Mucosa of descending colon (tissue), 3 donors: ENCODE measurements at regions not wholly inside any gene's neighbourhood (a gene's known extent, or its start where the extent isn't known, plus 50 kb on each side); places are given as distances from the start of the nearest gene placed in this dataset.

Experiments
- ATAC-seq: fragments of 200-7000 bp; cut with Tn5 transposase; one replicate; pipeline ENCODE4 v1.9.1; 2020; ENCODE audit warnings: mild to moderate bottlenecking, moderate library complexity
- DNase-seq, 3 donors: peaks; one replicate each; pipeline ENCODE4 v3.0.0-alpha.2; 2020
- H3K36me3 ChIP-seq: fragments of 200-600 bp; one replicate; pipeline ENCODE4 v1.8.0; 2021; ENCODE audit warnings: low read depth, mild to moderate bottlenecking
- H3K4me1 ChIP-seq: fragments of 200-600 bp; one replicate; pipeline ENCODE4 v1.8.0; 2021; ENCODE audit warnings: low read depth, mild to moderate bottlenecking
- H3K4me3 ChIP-seq: fragments of 200-600 bp; one replicate; pipeline ENCODE4 v1.8.0; 2021; ENCODE audit warnings: mild to moderate bottlenecking
- H3K9me3 ChIP-seq: fragments of 200-600 bp; one replicate; pipeline ENCODE4 v1.8.0; 2021; ENCODE audit warnings: mild to moderate bottlenecking
- intact Hi-C, 2 donors: fragments of 100-400 bp; cut with DNase I in 1 of 2; cut with micrococcal nuclease in 1 of 2; formaldehyde crosslinking; loops; one replicate each; pipeline versions ENCODE4 v1.11.0 to v1.11.1; 2022; cut with DNase I, micrococcal nuclease
- TF ChIP-seq, protein P1 (sequence below): fragments of 200-600 bp; IDR thresholded peaks from one replicate; pipeline ENCODE4 v1.8.0; 2022; ENCODE audit warnings: antibody characterized with exemption, mild to moderate bottlenecking
- donor health status: DM: no; HTN: no; CAD: no; lungs with moderate emphysema.
- donor health status: DM: no; HTN: no; CAD: no.
- donor health status: DM: no; HTN: yes; CAD: no.

DNA sequence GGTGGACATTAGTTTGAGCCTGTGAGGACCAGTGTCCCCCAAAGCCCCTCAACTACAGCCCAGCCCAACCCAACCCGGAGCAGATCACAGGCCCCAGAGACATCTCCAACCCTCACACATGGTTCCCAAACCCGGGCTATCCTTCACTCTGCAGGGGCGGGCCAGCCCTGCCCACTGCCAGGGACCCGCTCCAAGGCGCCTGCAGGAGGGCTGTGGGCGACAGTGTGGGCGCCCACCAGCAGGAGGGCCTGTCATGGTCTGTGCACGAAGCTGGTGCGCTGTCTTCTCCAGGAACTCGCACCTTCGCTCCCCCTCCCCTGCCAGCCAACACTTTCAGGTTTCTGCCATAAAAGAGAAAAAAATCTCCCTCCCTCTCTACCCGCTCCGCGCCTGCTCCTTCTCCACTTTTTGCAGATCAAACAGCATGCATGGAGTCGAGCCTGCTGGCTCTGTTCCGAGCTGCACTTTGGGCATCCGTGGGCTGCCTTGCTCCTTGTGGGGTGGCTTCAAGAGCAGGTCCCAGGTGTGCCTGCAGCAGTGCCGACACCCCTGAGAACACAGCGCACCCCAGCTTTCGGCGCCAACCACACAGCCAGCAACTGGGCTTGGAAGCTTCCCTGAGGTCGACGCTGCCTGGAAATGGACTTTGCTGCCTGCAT, 133.7 kb upstream of the PPP1R26 start:
- Histone ChIP-seq H3K36me3 (no peaks in the 10 kb centered on the region), H3K9me3 (no peaks in the 10 kb centered on the region), H3K4me3 (no peak overlapping the region), H3K4me1 (no peaks in the 10 kb centered on the region)
- no peak for DNase-seq
- no peak for ATAC-seq
- intact Hi-C loops, result loop anchor here in 1 of 2 donors (10.0 kb wide), 1 partner anchor 261 kb away; the partner anchor contains the start of gene OLFM1
- TF ChIP-seq, protein P1, sequence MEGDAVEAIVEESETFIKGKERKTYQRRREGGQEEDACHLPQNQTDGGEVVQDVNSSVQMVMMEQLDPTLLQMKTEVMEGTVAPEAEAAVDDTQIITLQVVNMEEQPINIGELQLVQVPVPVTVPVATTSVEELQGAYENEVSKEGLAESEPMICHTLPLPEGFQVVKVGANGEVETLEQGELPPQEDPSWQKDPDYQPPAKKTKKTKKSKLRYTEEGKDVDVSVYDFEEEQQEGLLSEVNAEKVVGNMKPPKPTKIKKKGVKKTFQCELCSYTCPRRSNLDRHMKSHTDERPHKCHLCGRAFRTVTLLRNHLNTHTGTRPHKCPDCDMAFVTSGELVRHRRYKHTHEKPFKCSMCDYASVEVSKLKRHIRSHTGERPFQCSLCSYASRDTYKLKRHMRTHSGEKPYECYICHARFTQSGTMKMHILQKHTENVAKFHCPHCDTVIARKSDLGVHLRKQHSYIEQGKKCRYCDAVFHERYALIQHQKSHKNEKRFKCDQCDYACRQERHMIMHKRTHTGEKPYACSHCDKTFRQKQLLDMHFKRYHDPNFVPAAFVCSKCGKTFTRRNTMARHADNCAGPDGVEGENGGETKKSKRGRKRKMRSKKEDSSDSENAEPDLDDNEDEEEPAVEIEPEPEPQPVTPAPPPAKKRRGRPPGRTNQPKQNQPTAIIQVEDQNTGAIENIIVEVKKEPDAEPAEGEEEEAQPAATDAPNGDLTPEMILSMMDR, result no peak

DNA sequence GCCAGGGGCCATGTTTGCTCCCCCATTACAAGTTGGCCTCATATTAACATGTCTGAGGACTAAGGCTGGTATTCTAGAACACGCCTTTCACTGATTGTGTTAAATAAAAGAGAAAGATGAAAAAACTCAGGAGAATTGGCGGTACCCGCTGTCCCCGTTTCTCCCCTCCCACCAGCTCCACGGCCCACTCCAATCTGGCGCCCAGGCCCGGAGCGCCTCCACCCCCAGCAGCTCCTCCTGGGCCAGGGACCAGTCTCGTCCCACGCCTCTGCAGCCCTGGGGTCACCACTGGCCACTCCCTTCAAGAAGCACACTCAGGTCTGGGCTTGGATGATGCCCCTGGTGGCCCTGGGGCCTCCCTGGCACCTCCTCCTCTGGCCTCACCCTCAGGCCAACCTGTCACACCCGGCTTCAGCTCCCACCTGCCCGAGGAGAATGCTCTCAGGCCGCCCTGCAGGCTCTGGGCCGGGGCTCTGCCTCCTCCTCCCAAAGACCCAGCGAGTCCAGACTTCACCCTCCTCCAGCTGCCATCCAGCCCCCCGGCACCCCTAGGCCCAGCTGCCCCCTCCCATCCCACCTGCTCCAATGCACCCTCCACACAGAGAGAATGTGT, 133.0 kb upstream of the PPP1R26 start:
- H3K9me3 ChIP-seq, result no peaks in the 10 kb centered on the region
- ATAC-seq (no peak), DNase-seq (peak in 1 of 3 donors; percentile 31)
- H3K4me3 ChIP-seq, result no peak overlapping the region
- no peaks in the 10 kb centered on the region for H3K4me1 ChIP-seq
- intact Hi-C loops, result loop anchor here in 1 of 2 donors (10.0 kb wide), 1 partner anchor 262 kb away; the partner anchor contains the start of gene OLFM1
- H3K36me3 ChIP-seq, result no peaks in the 10 kb centered on the region
- TF ChIP-seq, protein P1, result no peak

DNA sequence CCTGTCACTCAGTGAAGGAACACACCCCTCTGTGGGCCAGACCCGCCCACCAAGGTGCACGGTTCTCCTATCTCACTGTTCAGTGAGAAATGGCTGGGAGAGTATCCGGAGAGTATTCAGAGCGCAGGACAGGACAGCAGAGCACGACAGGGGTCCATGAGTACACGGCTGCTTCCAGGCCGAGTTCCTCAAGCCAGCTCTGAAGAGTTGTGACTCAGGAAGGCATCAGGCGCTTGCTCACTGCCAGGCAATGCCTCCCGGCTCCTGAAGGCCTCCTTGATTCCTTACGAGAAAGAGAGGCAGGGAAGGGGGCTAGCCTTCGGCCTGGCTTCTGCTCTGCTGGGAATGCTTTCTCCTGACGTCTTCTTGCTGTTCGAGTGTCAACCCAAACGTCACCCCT, 132.1 kb upstream of the PPP1R26 start:
- intact Hi-C loops, result loop anchor here in 1 of 2 donors (10.0 kb wide), 1 partner anchor 263 kb away; the partner anchor contains the start of gene OLFM1
- ATAC-seq, result no peak
- DNase-seq, result no peak
- no peaks in the 10 kb centered on the region for H3K4me1 ChIP-seq
- H3K4me3 ChIP-seq, result no peak overlapping the region
- TF ChIP-seq, protein P1, result no peak
- H3K36me3 ChIP-seq, result no peaks in the 10 kb centered on the region
- H3K9me3 ChIP-seq, result no peaks in the 10 kb centered on the region

DNA sequence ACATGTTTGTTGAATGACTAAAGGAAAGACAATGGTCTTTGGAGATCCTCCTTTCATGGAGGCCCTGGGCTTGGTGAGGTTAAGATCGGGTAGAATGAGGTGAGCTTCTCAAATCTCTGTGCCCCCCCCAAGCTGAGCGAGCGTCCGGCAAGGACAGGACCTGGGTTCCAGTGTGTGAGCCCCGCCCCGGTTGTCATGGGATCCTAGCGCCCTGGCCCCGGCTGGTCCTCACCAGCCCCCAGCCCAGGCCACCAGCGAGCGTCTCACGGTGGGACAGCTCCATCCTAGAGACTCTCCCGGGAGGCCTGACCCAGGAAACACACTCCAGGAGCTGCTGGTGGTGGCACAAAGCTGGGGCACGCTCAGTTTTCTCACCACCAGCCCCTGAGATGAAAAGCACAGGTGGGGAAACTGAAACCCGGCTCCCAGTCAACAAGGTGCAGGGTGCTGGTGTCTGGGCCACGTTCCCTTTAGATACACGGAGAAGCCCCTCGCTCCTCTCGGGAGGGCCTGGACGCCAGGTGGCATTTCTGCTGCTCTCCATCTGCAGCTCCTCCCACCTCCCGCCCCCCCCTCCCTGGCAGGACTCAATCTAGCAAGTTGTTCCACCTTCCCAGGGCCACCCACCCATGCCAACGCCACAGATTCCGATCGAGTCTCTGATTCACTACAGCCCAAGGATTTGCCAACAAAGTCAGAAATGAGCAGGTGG, 131.3 kb upstream of the PPP1R26 start:
- intact Hi-C loops, result loop anchor here in 1 of 2 donors (10.0 kb wide), 1 partner anchor 263 kb away; the partner anchor contains the start of gene OLFM1
- ATAC-seq (no peak), DNase-seq (no peak)
- Histone ChIP-seq H3K36me3 (no peaks in the 10 kb centered on the region), H3K4me1 (no peaks in the 10 kb centered on the region), H3K4me3 (no peak overlapping the region), H3K9me3 (no peaks in the 10 kb centered on the region)
- TF ChIP-seq, protein P1, result no peak

DNA sequence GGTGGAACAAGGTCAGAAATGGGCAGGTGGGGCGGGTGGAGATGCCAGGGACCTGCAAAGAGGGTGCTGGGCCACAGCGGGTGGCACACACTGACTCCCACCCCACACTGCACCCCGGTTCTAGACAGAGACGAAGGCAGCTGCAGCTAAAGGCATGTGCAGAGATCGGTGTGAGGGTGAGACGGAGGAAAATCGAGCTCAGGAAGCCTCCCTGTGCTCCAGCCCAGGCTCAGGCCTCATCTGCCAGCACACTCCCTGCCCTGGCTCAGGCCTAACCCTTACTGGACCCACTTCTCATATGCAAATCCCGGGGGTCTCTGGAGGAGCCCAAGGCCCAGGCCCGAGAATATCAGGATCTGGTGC, 130.8 kb upstream of the PPP1R26 start:
- DNase-seq (no peak), ATAC-seq (no peak)
- Histone ChIP-seq H3K36me3 (no peaks in the 10 kb centered on the region), H3K9me3 (no peaks in the 10 kb centered on the region), H3K4me3 (no peak overlapping the region), H3K4me1 (no peaks in the 10 kb centered on the region)
- intact Hi-C loops, result loop anchor here in 1 of 2 donors (10.0 kb wide), 1 partner anchor 264 kb away; the partner anchor contains the start of gene OLFM1
- TF ChIP-seq, protein P1, result no peak
